Hepatic stellate cell (primary cell): ENCODE measurements at regions not wholly inside any gene's neighbourhood (a gene's known extent, or its start where the extent isn't known, plus 50 kb on each side); places are given as distances from the start of the nearest gene placed in this dataset.
"Not testable (repeated sequence)": the region's sequence is repeated elsewhere in the genome, so short reads cannot be mapped to it uniquely, and the experiment has no call there.

ENCODE experiments used
- DNase-seq: peaks from one replicate; pipeline ENCODE4 v3.0.0; 2011; ENCODE audit warnings: low spot score

DNA sequence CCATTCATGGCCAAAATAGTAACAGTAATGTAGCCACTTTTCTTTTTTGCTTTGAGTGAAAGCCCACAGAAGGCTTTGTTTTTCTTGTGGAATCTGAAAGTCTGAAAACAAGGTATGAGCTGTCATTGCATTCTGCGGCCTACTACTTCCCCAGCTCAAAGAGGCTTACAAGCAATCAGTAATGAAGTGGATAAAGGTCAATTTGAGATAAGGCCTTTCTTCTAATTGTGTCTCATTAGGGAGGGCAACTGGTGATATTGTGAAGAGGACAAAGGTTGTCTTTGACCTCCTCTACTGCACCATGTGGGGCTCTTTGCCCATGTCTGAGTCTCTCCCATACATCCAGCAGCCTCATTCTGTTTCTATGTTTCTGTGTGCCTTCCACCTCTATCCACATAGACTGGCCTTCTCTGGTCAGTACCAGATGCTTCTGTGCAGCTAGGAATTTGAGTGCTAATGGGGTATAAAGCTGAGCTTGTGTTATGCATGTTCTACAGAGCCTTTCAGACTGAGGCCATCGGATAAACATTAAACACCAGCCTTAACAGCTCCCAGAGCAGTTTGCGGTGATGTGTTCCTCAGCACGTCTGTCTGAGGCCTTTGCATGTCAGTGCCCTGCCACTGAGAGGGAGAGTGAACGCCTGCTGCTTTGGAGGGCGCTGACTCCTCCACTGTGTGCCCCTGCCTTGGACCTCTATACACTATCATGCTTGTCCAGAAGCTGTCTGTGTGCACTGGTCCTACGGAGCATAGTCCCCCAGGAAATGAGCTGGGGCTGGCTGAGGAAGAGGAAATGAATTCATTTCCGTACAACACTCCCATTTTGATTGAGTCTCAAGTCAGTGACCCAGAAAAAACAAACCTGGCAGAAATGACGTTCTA lies 80.2 kb downstream of the SH2D1A start:
- DNase-seq: no peak

- DNase-seq: no peak
These were observed 86.8 kb downstream of the SH2D1A start for GRCh38 chrX:124433186-124433585.

DNA sequence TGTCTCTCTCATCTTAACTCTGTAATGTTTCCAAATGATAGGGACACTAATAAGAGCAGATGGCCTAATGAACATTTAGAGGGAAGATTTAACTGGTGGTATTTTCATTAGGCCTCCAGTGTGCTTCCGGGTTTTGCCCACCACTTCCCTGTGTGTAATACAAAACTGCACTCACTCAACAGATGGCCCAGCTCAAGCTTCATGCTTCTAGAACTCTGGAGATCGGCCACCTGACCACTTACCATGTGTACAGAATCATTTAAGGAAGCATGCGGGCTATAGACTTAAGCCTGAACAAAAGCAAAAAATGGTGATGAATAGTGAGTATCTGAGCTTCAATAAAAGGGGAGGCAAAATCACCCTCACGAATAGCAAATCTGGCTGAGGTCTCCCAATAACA lies 89.3 kb downstream of the SH2D1A start:
- DNase-seq: no peak

DNA sequence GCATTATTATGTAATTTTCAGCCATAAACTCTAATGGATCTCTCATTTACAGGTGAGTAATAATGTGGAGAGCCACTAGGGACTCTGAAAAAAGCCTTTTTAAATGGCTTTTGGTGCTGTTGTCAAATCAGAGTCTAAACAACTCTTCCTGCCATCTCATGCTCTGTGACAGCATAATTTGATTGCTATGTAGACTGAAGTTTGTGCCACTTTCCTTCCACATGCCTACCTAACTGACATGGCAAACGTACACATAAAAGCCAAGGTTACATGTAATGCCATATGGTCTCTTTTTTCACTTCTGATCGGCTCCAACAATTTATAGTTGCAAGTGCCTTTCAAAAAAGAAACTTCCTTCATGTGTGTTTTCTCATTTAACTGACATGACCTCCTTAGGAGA lies 94.3 kb downstream of the SH2D1A start:
- no peak for DNase-seq

DNA sequence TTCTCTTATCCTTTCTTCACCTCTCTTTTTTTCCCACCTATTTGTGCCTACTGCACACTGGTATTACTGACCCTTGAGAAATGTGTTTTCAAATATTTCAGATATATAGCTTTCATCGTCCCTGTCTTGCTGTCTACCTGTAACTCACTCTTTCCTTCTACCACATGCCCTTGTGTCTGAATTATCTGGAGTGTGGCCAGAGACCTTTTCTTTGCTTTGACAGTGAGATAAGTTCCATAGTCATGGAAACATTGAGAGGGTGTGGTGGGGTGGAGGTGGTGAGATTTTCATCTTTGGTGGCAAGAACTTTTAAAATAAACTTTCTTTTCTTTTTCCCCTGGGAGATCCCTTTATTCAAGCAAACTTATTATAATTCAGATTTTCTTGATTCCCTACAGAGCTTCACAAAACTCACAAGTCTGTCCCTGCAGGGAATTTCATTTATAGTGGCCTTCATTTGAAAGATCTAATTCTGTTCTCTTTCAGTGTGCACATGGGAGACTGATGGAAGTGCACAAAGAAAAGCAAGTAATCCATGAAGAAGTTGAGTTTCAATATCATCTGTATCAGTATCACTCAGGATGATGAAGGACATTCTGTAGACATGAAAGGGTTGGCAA lies 95.7 kb downstream of the SH2D1A start:
- DNase-seq: no peak

DNA sequence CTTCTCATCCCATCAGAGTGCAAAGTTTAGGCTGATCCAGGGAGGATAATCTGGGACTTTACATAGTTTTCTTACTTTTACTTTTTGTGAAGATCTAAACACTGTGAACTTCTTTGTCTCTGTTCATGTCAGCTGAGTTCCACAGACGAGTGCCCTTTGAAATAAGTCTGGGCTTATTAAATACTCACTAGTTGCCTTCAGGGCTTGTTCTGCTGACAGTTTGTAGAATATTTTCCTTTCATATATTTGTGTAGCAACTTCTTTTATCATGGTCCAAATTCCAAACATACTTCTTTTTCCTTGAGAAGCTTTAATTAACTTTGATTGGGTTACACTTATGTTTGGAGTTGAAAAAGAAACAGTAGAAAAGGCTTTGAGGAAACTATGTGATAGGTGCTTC lies 109.6 kb downstream of the SH2D1A start:
- no peak for DNase-seq

DNA sequence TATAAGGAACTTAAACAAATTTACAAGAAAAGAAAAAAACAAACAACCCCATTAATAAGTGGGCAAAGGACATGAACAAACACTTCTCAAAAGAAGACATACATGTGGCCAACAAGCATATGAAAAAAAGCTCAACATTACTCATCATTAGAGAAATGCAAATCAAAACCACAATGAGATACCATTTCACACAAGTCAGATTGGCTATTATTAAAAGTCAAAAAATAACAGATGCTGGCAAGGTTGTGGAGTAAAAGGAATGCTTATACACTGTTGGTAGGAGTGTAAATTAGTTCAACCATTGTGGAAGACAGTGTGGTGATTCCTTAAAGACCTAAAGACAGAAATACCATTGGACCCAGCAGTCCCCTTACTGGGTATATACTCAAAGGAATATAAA lies 113.5 kb downstream of the SH2D1A start:
- DNase-seq: not testable (repeated sequence)

- no peak for DNase-seq
These were observed 116.6 kb downstream of the SH2D1A start for GRCh38 chrX:124462931-124463330.

DNA sequence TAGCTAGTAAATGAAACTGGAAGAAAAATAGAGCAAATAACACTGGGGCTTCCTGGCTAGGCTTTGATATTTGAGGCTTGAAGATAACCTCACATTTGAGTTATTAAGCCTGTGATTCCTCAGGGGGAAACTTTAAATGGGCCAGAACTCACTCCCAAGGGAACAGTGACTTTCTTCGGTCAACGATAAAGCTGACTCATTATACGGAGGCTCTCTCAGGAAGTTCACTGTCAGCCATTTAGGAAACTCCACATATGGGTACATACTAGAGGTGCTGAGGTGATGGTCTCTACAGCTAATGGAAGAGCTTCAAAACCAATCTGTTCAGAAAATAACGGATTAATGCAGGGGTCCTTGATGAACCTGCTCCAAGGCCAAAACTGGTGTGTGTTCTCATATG lies 120.8 kb downstream of the SH2D1A start:
- no peak for DNase-seq

- no peak for DNase-seq
These were observed 129.0 kb downstream of the SH2D1A start for GRCh38 chrX:124475358-124475757.

DNA sequence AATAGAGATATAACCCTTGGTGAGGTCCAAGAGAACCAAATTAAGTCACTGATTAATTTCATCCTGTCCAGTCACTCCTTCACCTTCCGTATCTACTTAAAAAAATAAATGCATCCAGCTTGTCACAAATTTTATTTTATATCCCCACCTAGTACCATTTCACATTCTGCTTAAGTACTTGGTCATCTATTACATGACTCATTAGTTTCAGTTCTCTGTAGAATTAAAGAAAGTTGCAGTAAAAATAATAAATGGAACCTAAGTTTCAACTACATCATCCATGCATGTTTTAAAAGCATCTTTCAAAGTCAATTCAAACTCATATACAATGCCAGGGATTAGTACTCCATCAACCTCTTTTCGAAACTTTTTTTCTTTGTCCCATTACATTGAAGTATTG lies 130.2 kb downstream of the SH2D1A start:
- no peak for DNase-seq

GRCh38 chrX:124478046-124478445 lies 131.7 kb downstream of the SH2D1A start:
- DNase-seq: no peak

DNA sequence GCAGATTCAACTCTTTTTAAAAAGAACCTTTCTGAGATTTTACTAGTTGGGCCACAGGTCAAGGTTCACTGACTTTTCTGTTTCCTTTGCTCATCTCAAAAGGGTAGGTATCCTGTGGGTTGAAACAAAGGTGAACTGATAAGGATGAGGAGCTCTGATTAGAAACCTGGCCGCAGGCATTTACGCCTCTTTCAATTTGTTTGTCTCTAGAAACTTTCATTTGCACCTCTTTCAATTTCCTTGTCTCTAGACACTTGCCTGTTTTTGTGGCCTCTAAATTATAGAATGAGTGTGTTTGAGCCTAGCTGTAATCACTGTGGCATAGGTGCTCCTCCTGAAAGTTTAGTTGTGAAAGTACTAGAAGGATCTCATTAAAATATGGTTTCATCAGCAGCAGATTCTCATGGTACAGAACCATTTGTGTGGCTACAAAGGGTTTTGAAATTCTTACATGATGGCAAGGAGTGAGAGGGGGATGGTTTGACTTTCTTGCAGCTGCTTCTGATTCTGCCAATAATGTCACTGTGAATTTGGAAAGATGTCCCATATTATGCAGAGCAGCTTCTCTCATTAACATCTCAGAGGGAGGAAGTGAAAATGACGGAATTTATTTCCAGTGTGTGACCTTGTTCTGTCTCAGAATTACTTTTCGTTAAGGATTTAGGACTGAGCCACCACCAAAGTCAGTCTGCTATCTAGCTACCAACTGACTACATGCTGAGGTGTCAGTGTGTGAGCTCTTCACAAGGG lies 142.2 kb downstream of the SH2D1A start:
- DNase-seq: no peak

- no peak for DNase-seq
These were observed 147.6 kb downstream of the SH2D1A start for GRCh38 chrX:124493984-124494383.

DNA sequence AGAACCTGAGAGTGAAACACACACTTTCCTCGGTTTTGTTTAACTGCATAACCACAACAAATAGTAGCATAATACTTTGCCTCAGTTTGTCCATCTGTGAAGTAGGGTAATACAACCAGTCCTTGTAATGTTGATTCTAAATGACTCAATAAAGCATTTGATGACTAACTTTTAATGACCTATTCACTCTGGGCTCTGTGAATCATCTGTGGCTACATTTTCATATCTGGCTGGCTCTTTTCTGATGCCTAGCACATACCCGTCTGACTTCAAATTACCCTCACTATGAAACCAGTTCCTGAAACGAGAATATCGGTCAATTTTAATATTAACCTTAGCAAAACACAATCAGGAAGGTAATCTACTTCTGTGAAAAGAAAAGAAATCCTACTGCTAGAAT lies 151.0 kb downstream of the SH2D1A start:
- no peak for DNase-seq

DNA sequence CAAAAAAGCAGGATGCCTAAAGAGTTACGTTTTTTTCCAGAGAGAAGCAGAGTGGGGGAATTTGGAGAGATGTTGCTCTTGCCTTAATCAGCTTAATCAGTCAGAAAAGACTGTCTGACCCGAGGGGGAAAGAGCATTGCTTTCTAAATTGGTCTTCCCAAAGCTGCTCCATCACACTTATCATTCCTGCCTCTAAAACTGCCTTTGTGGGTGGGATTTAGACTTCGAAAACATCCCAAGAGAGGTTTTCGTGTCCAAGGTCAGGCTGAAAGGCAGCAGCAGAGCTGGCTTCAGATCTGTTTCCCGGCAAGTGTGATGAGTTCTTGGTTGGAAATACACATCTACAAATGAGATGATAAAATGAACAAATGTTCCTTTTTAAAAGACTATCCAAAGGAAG lies 155.2 kb downstream of the SH2D1A start:
- DNase-seq: no peak

- DNase-seq: no peak
These were observed 155.8 kb downstream of the SH2D1A start for GRCh38 chrX:124502166-124502565.

DNA sequence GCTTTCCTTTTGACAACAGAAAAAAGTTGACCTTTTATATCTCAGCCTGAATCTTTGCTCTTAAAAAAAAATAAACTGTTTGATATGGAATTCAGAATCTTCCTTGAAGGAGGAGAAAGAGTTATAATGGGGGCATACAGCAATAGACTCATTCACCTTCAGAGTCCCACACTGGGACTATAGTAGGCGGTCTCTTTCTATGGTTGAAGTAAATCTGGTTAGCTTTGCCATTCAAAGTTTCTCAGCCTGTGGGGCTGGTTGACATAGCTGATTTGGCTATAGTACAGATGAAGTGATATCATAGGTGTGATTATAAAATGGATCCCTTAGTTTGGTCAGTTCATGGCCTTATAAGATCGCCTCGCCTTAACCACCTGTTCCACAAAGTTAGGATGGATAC lies 156.2 kb downstream of the SH2D1A start:
- DNase-seq: no peak

DNA sequence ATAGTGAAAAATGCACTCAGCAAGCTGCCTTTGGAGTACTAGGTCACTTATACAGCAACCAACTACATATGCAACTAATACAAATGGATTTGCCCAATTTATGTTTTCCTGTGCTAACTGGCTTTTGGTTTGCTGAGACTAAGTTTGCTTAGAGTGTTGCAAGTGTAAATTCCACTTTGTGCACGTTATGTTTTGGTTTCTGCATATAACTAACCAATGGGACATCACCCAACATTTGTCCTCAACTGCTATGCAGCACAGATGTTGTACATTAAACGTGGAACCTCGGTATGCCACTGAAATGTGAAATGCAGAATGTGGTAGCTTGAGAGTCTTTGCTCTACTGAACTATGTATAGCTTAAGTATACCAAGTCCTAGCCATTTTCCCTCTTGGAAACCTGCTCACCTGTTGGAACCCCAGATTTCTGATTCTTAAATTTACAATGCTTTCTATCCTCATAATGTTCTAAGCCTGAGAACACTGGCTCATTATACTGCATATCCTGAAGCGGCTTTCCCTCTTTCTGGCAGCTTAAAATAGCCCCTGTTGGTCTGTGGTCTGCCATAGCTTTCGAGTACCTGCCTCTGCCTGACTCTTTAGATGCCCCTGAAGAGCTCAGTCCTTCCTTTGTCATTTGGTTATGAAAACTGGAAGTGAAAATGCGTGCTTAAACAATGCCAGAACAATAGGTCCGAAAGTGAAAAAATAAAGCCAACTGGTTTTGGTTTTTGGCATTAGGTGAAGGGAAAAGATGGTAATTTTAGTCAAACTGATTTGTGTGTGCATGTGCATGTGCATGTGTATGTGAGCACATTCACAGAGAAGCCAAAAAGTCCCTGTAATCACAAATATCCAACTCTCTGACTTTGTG lies 158.0 kb downstream of the SH2D1A start:
- DNase-seq: no peak

DNA sequence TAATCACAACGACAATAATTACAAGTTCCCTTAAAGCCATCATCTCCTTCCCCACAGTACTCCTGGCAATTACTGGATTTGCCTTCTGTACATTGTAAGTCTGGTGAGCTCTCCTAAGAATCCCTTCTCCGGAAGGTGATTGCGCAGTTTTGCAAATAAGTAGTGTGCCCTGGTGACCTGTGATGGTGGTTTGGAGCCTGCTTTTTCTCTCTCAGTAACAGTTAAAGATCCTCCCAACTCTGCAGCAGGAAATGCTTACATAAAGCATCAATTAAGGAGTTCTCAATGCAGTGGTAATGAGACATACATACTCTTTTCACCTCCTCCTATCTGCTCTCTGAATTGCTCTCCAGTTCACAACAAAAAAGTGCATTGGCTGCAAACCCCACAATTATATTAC lies 159.7 kb downstream of the SH2D1A start:
- DNase-seq: no peak

DNA sequence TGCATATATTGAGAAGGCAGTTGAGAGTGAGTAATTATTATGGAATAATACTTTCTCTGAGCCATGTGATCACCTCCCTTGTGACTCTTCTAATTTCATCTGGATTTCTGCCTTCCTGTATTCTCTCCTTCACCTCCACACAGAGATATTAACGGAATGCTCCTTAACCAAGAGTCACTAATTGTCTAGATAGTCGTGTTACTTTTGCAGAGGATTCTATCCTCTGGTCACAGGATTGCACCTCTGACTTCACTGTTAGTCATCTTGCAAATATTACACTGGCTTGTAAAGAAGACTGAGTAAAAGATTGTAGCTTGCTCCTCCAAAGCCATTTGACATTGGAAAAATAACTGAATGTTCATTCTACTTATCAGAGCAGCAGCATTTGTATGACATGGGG lies 160.9 kb downstream of the SH2D1A start:
- no peak for DNase-seq

- no peak for DNase-seq
These were observed 172.5 kb downstream of the SH2D1A start for GRCh38 chrX:124518885-124519284.
